ENCODE measurements at regions not wholly inside any gene's neighbourhood (a gene's known extent, or its start where the extent isn't known, plus 50 kb on each side); places are given as distances from the start of the nearest gene placed in this dataset.

GRCh38 chr11:26044389-26044788 is 287.5 kb upstream of the ANO3 start:
- Histone ChIP-seq H3K4me1 (ENCODE audit: insufficient read depth, low read length, poor library complexity, severe bottlenecking) (no peaks in the 10 kb centered on the region), H3K27ac (ENCODE audit: low read depth, low read length, poor library complexity, severe bottlenecking) (no peak overlapping the region), H3K9me3 (ENCODE audit: low read depth, low read length, poor library complexity, severe bottlenecking) (no peaks in the 10 kb centered on the region), H3K27me3 (replicated peaks; ENCODE audit: insufficient read depth, low read depth, low read length, poor library complexity) (no peaks in the 10 kb centered on the region), H3K36me3 (ENCODE audit: insufficient read depth, low read length, poor library complexity, severe bottlenecking) (no peaks in the 10 kb centered on the region), H3K4me3 (ENCODE audit: low read depth, low read length, poor library complexity, severe bottlenecking) (no peak overlapping the region)
- TF ChIP-seq, protein P1, sequence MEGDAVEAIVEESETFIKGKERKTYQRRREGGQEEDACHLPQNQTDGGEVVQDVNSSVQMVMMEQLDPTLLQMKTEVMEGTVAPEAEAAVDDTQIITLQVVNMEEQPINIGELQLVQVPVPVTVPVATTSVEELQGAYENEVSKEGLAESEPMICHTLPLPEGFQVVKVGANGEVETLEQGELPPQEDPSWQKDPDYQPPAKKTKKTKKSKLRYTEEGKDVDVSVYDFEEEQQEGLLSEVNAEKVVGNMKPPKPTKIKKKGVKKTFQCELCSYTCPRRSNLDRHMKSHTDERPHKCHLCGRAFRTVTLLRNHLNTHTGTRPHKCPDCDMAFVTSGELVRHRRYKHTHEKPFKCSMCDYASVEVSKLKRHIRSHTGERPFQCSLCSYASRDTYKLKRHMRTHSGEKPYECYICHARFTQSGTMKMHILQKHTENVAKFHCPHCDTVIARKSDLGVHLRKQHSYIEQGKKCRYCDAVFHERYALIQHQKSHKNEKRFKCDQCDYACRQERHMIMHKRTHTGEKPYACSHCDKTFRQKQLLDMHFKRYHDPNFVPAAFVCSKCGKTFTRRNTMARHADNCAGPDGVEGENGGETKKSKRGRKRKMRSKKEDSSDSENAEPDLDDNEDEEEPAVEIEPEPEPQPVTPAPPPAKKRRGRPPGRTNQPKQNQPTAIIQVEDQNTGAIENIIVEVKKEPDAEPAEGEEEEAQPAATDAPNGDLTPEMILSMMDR (conservative IDR thresholded peaks at IDR 0.05; ENCODE audit: low read depth, low read length) = no peak
- TF ChIP-seq EZH2 (IDR thresholded peaks at IDR 0.05; ENCODE audit: borderline replicate concordance, low read depth, low read length, poor library complexity, severe bottlenecking) = no peak
- ChIA-PET CTCF (no interaction called here), POLR2A (ENCODE audit: low non-redundant PET) (no interaction called here)
- intact Hi-C loops (cut with micrococcal nuclease; ENCODE audit: unreplicated experiment) = no loop called here
- no TSS peak for BruUV-seq (replicated peaks)
- DNase-seq (ENCODE audit: low spot score) = no peak

DNA sequence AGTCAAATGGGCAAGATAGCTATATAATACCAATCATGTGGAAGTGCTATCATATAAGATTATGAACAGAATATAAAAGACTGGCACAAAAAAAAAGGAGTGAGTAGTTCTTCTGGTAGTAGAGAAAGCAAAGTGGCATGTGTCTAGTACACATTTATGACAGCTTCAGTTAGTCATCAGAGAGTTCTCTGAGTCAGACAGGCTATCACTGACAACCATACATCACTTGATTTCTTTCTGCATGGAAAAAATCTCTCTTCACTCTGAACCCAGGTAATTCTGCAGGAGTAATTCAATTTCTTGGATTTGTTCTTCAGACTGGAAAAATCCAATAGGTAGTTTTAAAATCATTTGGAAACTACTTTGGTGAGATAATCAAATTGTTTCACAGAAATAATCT is 286.8 kb upstream of the ANO3 start:
- Histone ChIP-seq H3K27me3 (replicated peaks; ENCODE audit: insufficient read depth, low read depth, low read length, poor library complexity) (no peaks in the 10 kb centered on the region), H3K36me3 (ENCODE audit: insufficient read depth, low read length, poor library complexity, severe bottlenecking) (no peaks in the 10 kb centered on the region), H3K27ac (ENCODE audit: low read depth, low read length, poor library complexity, severe bottlenecking) (no peak overlapping the region), H3K9me3 (ENCODE audit: low read depth, low read length, poor library complexity, severe bottlenecking) (no peaks in the 10 kb centered on the region), H3K4me3 (ENCODE audit: low read depth, low read length, poor library complexity, severe bottlenecking) (no peak overlapping the region), H3K4me1 (ENCODE audit: insufficient read depth, low read length, poor library complexity, severe bottlenecking) (no peaks in the 10 kb centered on the region)
- POLR2A ChIA-PET (ENCODE audit: low non-redundant PET) = no interaction called here
- CTCF ChIA-PET = no interaction called here
- DNase-seq (ENCODE audit: low spot score) = no peak
- BruUV-seq (replicated peaks) = no TSS peak
- TF ChIP-seq EZH2 (IDR thresholded peaks at IDR 0.05; ENCODE audit: borderline replicate concordance, low read depth, low read length, poor library complexity, severe bottlenecking) = no peak
- TF ChIP-seq, protein P1 (conservative IDR thresholded peaks at IDR 0.05; ENCODE audit: low read depth, low read length) = no peak
- intact Hi-C loops (cut with micrococcal nuclease; ENCODE audit: unreplicated experiment) = no loop called here

DNA sequence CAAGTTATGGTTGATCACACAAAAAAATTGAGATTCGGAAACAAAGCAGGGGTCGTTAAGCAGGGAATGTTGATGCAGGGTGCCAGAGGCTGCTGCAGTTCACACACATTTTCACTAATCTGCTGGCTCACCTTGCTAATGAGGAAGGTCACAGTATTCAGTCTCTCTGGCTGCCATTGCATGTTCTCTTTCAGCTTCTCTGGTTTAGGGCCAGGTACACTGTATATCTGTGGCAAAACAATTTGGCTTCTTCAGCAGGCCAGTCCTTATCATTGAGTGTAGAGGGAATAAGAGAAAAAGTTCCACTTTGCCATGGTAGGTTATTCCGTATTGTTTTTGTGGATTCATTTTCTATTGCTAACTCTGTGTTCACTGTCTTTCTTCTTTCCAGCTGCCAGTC is 283.7 kb upstream of the ANO3 start:
- CTCF ChIA-PET = no interaction called here
- H3K36me3 ChIP-seq (ENCODE audit: insufficient read depth, low read length, poor library complexity, severe bottlenecking) = no peaks in the 10 kb centered on the region
- intact Hi-C loops (cut with micrococcal nuclease; ENCODE audit: unreplicated experiment) = no loop called here
- BruUV-seq (replicated peaks) = no TSS peak
- no peak overlapping the region for H3K27ac ChIP-seq (ENCODE audit: low read depth, low read length, poor library complexity, severe bottlenecking)
- H3K9me3 ChIP-seq (ENCODE audit: low read depth, low read length, poor library complexity, severe bottlenecking) = no peaks in the 10 kb centered on the region
- no peak for TF ChIP-seq EZH2 (IDR thresholded peaks at IDR 0.05; ENCODE audit: borderline replicate concordance, low read depth, low read length, poor library complexity, severe bottlenecking)
- TF ChIP-seq, protein P1 (conservative IDR thresholded peaks at IDR 0.05; ENCODE audit: low read depth, low read length) = no peak
- no peaks in the 10 kb centered on the region for H3K27me3 ChIP-seq (replicated peaks; ENCODE audit: insufficient read depth, low read depth, low read length, poor library complexity)
- POLR2A ChIA-PET (ENCODE audit: low non-redundant PET) = no interaction called here
- no peaks in the 10 kb centered on the region for H3K4me1 ChIP-seq (ENCODE audit: insufficient read depth, low read length, poor library complexity, severe bottlenecking)
- no peak for DNase-seq (ENCODE audit: low spot score)
- H3K4me3 ChIP-seq (ENCODE audit: low read depth, low read length, poor library complexity, severe bottlenecking) = no peak overlapping the region
